SK-N-SH (cell line): ENCODE measurements at regions not wholly inside any gene's neighbourhood (a gene's known extent, or its start where the extent isn't known, plus 50 kb on each side); places are given as distances from the start of the nearest gene placed in this dataset.

Experiments used
- CTCF ChIA-PET: fragments of 300-600, 350-600 bp; formaldehyde crosslinking; extraction: SDS; loops from one replicate; lab custom pipeline; 2021; lab: Yijun Ruan, JAX
- POLR2A ChIA-PET: fragments of 350-600 bp; sonication (Branson Sonifier 250); formaldehyde crosslinking; extraction: SDS; loops from one replicate; lab custom pipeline; 2020; ENCODE audit warnings: antibody characterized with exemption, inconsistent platforms; lab: Yijun Ruan, JAX
- DNase-seq: peaks from one replicate; pipeline ENCODE4 v3.0.0; 2012
- H2AFZ ChIP-seq: fragments of 200-600 bp; sonication (generic); 2 replicates; pipeline ENCODE4 v1.8.1; 2016; ENCODE audit warnings: antibody characterized with exemption, mild to moderate bottlenecking, low read depth
- H3F3A ChIP-seq: fragments of 200-600 bp; sonication (generic); replicated peaks from 2 replicates; pipeline ENCODE3; 2016; ENCODE audit warnings: antibody characterized with exemption, mild to moderate bottlenecking; ENCODE audit not compliant: insufficient read depth
- H3K27ac ChIP-seq, 2 experiments: fragments of 200-500 bp in 1 of 2; fragments of 200-600 bp in 1 of 2; sonication (Bioruptor generic) in 1 of 2; sonication (generic), shearing (Covaris generic) in 1 of 2; 2 replicates each; pipeline versions ENCODE4 v1.5.1 to v1.6.1; 2014 to 2016; ENCODE audit warnings: low read depth in 2 of 2, inconsistent platforms in 1 of 2, low read length in 1 of 2, mild to moderate bottlenecking in 1 of 2, mixed read lengths in 1 of 2
- H3K27me3 ChIP-seq: fragments of 200-600 bp; sonication (generic), shearing (Covaris generic); 2 replicates; pipeline ENCODE4 v1.6.1; 2016; ENCODE audit warnings: mixed run types; ENCODE audit not compliant: insufficient read depth
- H3K36me3 ChIP-seq, 2 experiments: fragments of 200-500 bp in 1 of 2; fragments of 200-600 bp in 1 of 2; sonication (Bioruptor generic) in 1 of 2; sonication (generic) in 1 of 2; replicated peaks in 1 of 2; 2 replicates each; pipeline versions ENCODE3 to v1.5.1; 2014 to 2016; ENCODE audit warnings: low read length in 1 of 2, mild to moderate bottlenecking in 1 of 2; ENCODE audit not compliant: insufficient read depth in 2 of 2, control insufficient read depth in 1 of 2
- H3K4me1 ChIP-seq, 2 experiments: fragments of 200-500 bp in 1 of 2; fragments of 200-600 bp in 1 of 2; sonication (Bioruptor generic) in 1 of 2; sonication (generic), shearing (Covaris generic) in 1 of 2; 2 replicates each; pipeline versions ENCODE4 v1.5.1 to v1.6.1; 2014 to 2016; ENCODE audit warnings: low read depth in 1 of 2, low read length in 1 of 2, mixed run types in 1 of 2; ENCODE audit not compliant: insufficient read depth in 2 of 2, control insufficient read depth in 1 of 2
- H3K4me2 ChIP-seq: fragments of 200-600 bp; sonication (generic), shearing (Covaris generic); 2 replicates; pipeline ENCODE4 v1.6.1; 2017; ENCODE audit warnings: mixed run types
- H3K4me3 ChIP-seq, 2 experiments: fragments of 200-500 bp in 1 of 2; fragments of 200-600 bp in 1 of 2; sonication (Bioruptor generic) in 1 of 2; sonication (generic), shearing (Covaris generic) in 1 of 2; 2 replicates each; pipeline versions ENCODE4 v1.5.1 to v1.8.1; 2014 to 2016; ENCODE audit warnings: low read depth in 2 of 2, inconsistent platforms in 1 of 2, low read length in 1 of 2, mild to moderate bottlenecking in 1 of 2, mixed read lengths in 1 of 2, moderate library complexity in 1 of 2
- H3K79me2 ChIP-seq: fragments of 200-600 bp; sonication (generic); 2 replicates; pipeline ENCODE4 v1.8.1; 2017; ENCODE audit warnings: mild to moderate bottlenecking; ENCODE audit not compliant: insufficient read depth
- H3K9ac ChIP-seq: fragments of 200-600 bp; sonication (generic); 2 replicates; pipeline ENCODE4 v1.6.1; 2017; ENCODE audit warnings: mixed run types
- H3K9me2 ChIP-seq: fragments of 200-600 bp; sonication (generic); 2 replicates; pipeline ENCODE4 v1.6.1; 2017; ENCODE audit warnings: mixed run types
- H3K9me3 ChIP-seq: fragments of 200-600 bp; sonication (generic); 2 replicates; pipeline ENCODE4 v1.6.1; 2017; ENCODE audit warnings: mixed run types, mild to moderate bottlenecking, moderate library complexity
- H4K20me1 ChIP-seq: fragments of 200-600 bp; sonication (generic); 2 replicates; pipeline ENCODE4 v1.6.1; 2017; ENCODE audit warnings: mild to moderate bottlenecking, mixed run types; ENCODE audit not compliant: insufficient read depth
- CTCF ChIP-seq: fragments of 200-600 bp; sonication (generic); IDR thresholded peaks from 2 replicates; pipeline ENCODE4 v1.6.1; 2017; ENCODE audit warnings: antibody characterized with exemption, mild to moderate bottlenecking, moderate library complexity
- EP300 ChIP-seq, 2 experiments: IDR thresholded peaks; 2 replicates each; pipeline versions ENCODE4 v1.4.0 to v1.6.1; 2012; ENCODE audit warnings: borderline replicate concordance in 1 of 2, low read depth in 1 of 2, low read length in 1 of 2
- IRF3 ChIP-seq: fragments of 150-350 bp; IDR thresholded peaks from 2 replicates; pipeline ENCODE4 v1.6.1; 2016; ENCODE audit warnings: mild to moderate bottlenecking, low read depth, low read length
- MAX ChIP-seq: IDR thresholded peaks from 2 replicates; pipeline ENCODE4 v1.4.0; 2012; ENCODE audit warnings: low read depth
- MXI1 ChIP-seq: IDR thresholded peaks from 2 replicates; pipeline ENCODE4 v1.6.1; 2012; ENCODE audit warnings: mild to moderate bottlenecking, low read depth, low read length, improper control_type of control experiment
- NFIC ChIP-seq: IDR thresholded peaks from 2 replicates; pipeline ENCODE4 v1.4.0; 2012; ENCODE audit warnings: borderline replicate concordance
- NRF1 ChIP-seq: IDR thresholded peaks from 2 replicates; pipeline ENCODE4 v1.6.1; 2012; ENCODE audit warnings: low read depth, mild to moderate bottlenecking, low read length
- PBX3 ChIP-seq: IDR thresholded peaks from 2 replicates; pipeline ENCODE4; 2012
- POLR2AphosphoS5 ChIP-seq: IDR thresholded peaks from 2 replicates; pipeline ENCODE4 v1.6.1; 2012; ENCODE audit warnings: low read depth, low read length
- RAD21 ChIP-seq: IDR thresholded peaks from 2 replicates; pipeline ENCODE4 v1.6.1; 2012; ENCODE audit warnings: mild to moderate bottlenecking, low read length
- RCOR1 ChIP-seq: fragments of 150-350 bp; IDR thresholded peaks from 2 replicates; pipeline ENCODE4 v1.6.1; 2017; ENCODE audit warnings: antibody characterized with exemption, low read length
- REST ChIP-seq: IDR thresholded peaks from 2 replicates; pipeline ENCODE4 v1.6.1; 2012; ENCODE audit warnings: mild to moderate bottlenecking, low read depth, low read length, moderate library complexity
- RXRA ChIP-seq: IDR thresholded peaks from 2 replicates; pipeline ENCODE4 v1.4.0; 2012; ENCODE audit warnings: low read depth, mild to moderate bottlenecking, borderline replicate concordance
- SIN3A ChIP-seq: IDR thresholded peaks from 2 replicates; pipeline ENCODE4 v1.6.1; 2012; ENCODE audit warnings: low read depth, mild to moderate bottlenecking, low read length, moderate library complexity, borderline replicate concordance
- SMC3 ChIP-seq: IDR thresholded peaks from 2 replicates; pipeline ENCODE4 v1.6.1; 2012; ENCODE audit warnings: low read depth, low read length, improper control_type of control experiment
- TAF1 ChIP-seq: IDR thresholded peaks from 2 replicates; pipeline ENCODE4 v1.6.1; 2012; ENCODE audit warnings: low read depth, mild to moderate bottlenecking, low read length, moderate library complexity, borderline replicate concordance
- TEAD4 ChIP-seq: IDR thresholded peaks from 2 replicates; pipeline ENCODE4 v1.4.0; 2012; ENCODE audit warnings: mild to moderate bottlenecking, borderline replicate concordance; ENCODE audit not compliant: insufficient read depth
- USF1 ChIP-seq: IDR thresholded peaks from 2 replicates; pipeline ENCODE4 v1.4.0; 2012; ENCODE audit warnings: low read depth, borderline replicate concordance
- USF2 ChIP-seq: fragments of 150-350 bp; IDR thresholded peaks from 2 replicates; pipeline ENCODE4 v1.6.1; 2017; ENCODE audit warnings: antibody characterized with exemption, low read length, low read depth, borderline replicate concordance
- ZBTB33 ChIP-seq: IDR thresholded peaks from 2 replicates; pipeline ENCODE4 v1.4.0; 2012; ENCODE audit warnings: low read depth, borderline replicate concordance
- WGBS: methylation state at CpG from one replicate; pipeline ENCODE4 v1.1.6; 2017; ENCODE audit warnings: low lambda C conversion rate; 5-methylcytosine and 5-hydroxymethylcytosine counted together

GRCh38 chr3:59620325-59620724 is 570.5 kb upstream of the CFAP20DC start:
- Histone ChIP-seq H3K36me3 (no peaks in the 10 kb centered on the region), H3K9ac (no peak overlapping the region), H3K4me3 (no peak overlapping the region), H3K9me3 (no peaks in the 10 kb centered on the region), H3K27me3 (no peaks in the 10 kb centered on the region), H2AFZ (no peak overlapping the region), H4K20me1 (no peaks in the 10 kb centered on the region), H3K9me2 (no peaks in the 10 kb centered on the region), H3K4me2 (no peak overlapping the region), H3K4me1 (no peaks in the 10 kb centered on the region), H3K79me2 (no peaks in the 10 kb centered on the region), H3F3A (no peaks in the 10 kb centered on the region), H3K27ac (no peak overlapping the region)
- 74% methylated on average over 4 of the region's 4 CpGs for WGBS
- TF ChIP-seq TEAD4 (no peak), REST (no peak), USF2 (no peak), USF1 (no peak), MXI1 (no peak), SIN3A (no peak), MAX (no peak), ZBTB33 (no peak), RXRA (no peak), SMC3 (no peak), EP300 (IDR thresholded peaks at IDR 0.05; ENCODE audit: borderline replicate concordance in 1 of 2, low read depth in 1 of 2, low read length in 1 of 2) (no peak), CTCF (no peak), PBX3 (no peak), NFIC (no peak), POLR2AphosphoS5 (no peak), RAD21 (no peak), NRF1 (no peak), TAF1 (no peak), RCOR1 (no peak), IRF3 (no peak)
- CTCF ChIA-PET = no interaction called here
- POLR2A ChIA-PET = no interaction called here
- DNase-seq = no peak
